ENCODE measurements at regions not wholly inside any gene's neighbourhood (a gene's known extent, or its start where the extent isn't known, plus 50 kb on each side); places are given as distances from the start of the nearest gene placed in this dataset.
"Not testable (repeated sequence)": the region's sequence is repeated elsewhere in the genome, so short reads cannot be mapped to it uniquely, and the experiment has no call there.

- Histone ChIP-seq H3K9me3 (no peaks in the 10 kb centered on the region), H3K4me1 (no peaks in the 10 kb centered on the region), H3K9ac (ENCODE audit: low read depth in 2 of 2, low read length in 2 of 2) (no peak overlapping the region), H3K4me3 (no peak overlapping the region), H3K27ac (no peak overlapping the region), H3K27me3 (no peaks in the 10 kb centered on the region), H3K36me3 (no peaks in the 10 kb centered on the region)
- no peak for TF ChIP-seq CTCF (IDR thresholded peaks at IDR 0.05)
- intact Hi-C loops (cut with DNase I): no loop called here
- no peak for DNase-seq
These were observed 64.6 kb upstream of the KCTD7 start for GRCh38 chr7:66564045-66564444.

GRCh38 chr7:66570179-66570578 is 58.5 kb upstream of the KCTD7 start:
- H3K9me3 ChIP-seq: not testable (repeated sequence)

GRCh38 chr7:66571568-66571967 is 57.1 kb upstream of the KCTD7 start:
- Histone ChIP-seq H3K27me3 (no peaks in the 10 kb centered on the region), H3K36me3 (no peaks in the 10 kb centered on the region), H3K4me3 (no peak overlapping the region), H3K9ac (ENCODE audit: low read depth in 2 of 2, low read length in 2 of 2) (no peak overlapping the region), H3K9me3 (no peaks in the 10 kb centered on the region), H3K27ac (no peak overlapping the region), H3K4me1 (no peaks in the 10 kb centered on the region)
- no peak for DNase-seq
- TF ChIP-seq CTCF (IDR thresholded peaks at IDR 0.05): no peak
- intact Hi-C loops (cut with DNase I): no loop called here

More at GRCh38 chr7:66570179-66570578, 58.5 kb upstream of the KCTD7 start:
- H3K4me3 ChIP-seq; H3K36me3 ChIP-seq; DNase-seq; H3K27ac ChIP-seq; H3K9ac ChIP-seq (ENCODE audit: low read depth in 2 of 2, low read length in 2 of 2); intact Hi-C loops (cut with DNase I); H3K27me3 ChIP-seq; H3K4me1 ChIP-seq: not testable (repeated sequence)

- H3K27ac ChIP-seq; intact Hi-C loops (cut with DNase I); H3K9ac ChIP-seq (ENCODE audit: low read depth in 2 of 2, low read length in 2 of 2); H3K27me3 ChIP-seq; H3K36me3 ChIP-seq; H3K4me3 ChIP-seq; DNase-seq; H3K4me1 ChIP-seq; H3K9me3 ChIP-seq: not testable (repeated sequence)
These were observed 54.7 kb upstream of the KCTD7 start for GRCh38 chr7:66573782-66574495.

- H3K27ac ChIP-seq; H3K36me3 ChIP-seq; H3K4me3 ChIP-seq; intact Hi-C loops (cut with DNase I); H3K9ac ChIP-seq (ENCODE audit: low read depth in 2 of 2, low read length in 2 of 2); H3K27me3 ChIP-seq; DNase-seq; H3K4me1 ChIP-seq; H3K9me3 ChIP-seq: not testable (repeated sequence)
These were observed 53.9 kb upstream of the KCTD7 start for GRCh38 chr7:66574768-66575167.

GRCh38 chr7:66575398-66575797 is 53.3 kb upstream of the KCTD7 start:
- intact Hi-C loops (cut with DNase I): no loop called here
- Histone ChIP-seq H3K36me3 (no peaks in the 10 kb centered on the region), H3K4me1 (no peaks in the 10 kb centered on the region), H3K27me3 (no peaks in the 10 kb centered on the region), H3K4me3 (no peak overlapping the region), H3K27ac (no peak overlapping the region), H3K9me3 (no peaks in the 10 kb centered on the region), H3K9ac (ENCODE audit: low read depth in 2 of 2, low read length in 2 of 2) (no peak overlapping the region)
- DNase-seq: no peak
- no peak for TF ChIP-seq CTCF (IDR thresholded peaks at IDR 0.05)

GRCh38 chr7:66576646-66577045 is 52.0 kb upstream of the KCTD7 start:
- no peak for TF ChIP-seq CTCF (IDR thresholded peaks at IDR 0.05)
- intact Hi-C loops (cut with DNase I): no loop called here
- Histone ChIP-seq H3K4me1 (no peaks in the 10 kb centered on the region), H3K4me3 (no peak overlapping the region), H3K9ac (ENCODE audit: low read depth in 2 of 2, low read length in 2 of 2) (no peak overlapping the region), H3K27ac (no peak overlapping the region), H3K36me3 (no peaks in the 10 kb centered on the region), H3K27me3 (no peaks in the 10 kb centered on the region), H3K9me3 (no peaks in the 10 kb centered on the region)
- no peak for DNase-seq
